Sigmoid colon (tissue), 6 donors: ENCODE measurements at regions not wholly inside any gene's neighbourhood (a gene's known extent, or its start where the extent isn't known, plus 50 kb on each side); places are given as distances from the start of the nearest gene placed in this dataset.
"Not testable (repeated sequence)": the region's sequence is repeated elsewhere in the genome, so short reads cannot be mapped to it uniquely, and the experiment has no call there.

Source experiments
- DNase-seq: peaks from one replicate; pipeline ENCODE4 v3.0.0-alpha.2; 2019
- H3K27ac ChIP-seq, 4 donors: fragments of 200-600 bp; sonication (generic); one replicate each; pipeline ENCODE4 v1.5.1; 2016 to 2019; ENCODE audit warnings: mild to moderate bottlenecking in 1 of 4
- H3K27me3 ChIP-seq, 3 donors: fragments of 200-600 bp; sonication (generic); one replicate each; pipeline ENCODE4 v1.5.1; 2019; ENCODE audit warnings: mild to moderate bottlenecking in 1 of 3
- H3K36me3 ChIP-seq, 4 donors: fragments of 200-600 bp; sonication (generic); one replicate each; pipeline ENCODE4 v1.5.1; 2016 to 2019
- H3K4me1 ChIP-seq, 4 donors: fragments of 200-600 bp; sonication (generic); one replicate each; pipeline ENCODE4 v1.5.1; 2017 to 2019
- H3K4me3 ChIP-seq, 4 donors: fragments of 200-600 bp; sonication (generic); one replicate each; pipeline ENCODE4 v1.5.1; 2017 to 2019; ENCODE audit warnings: mild to moderate bottlenecking in 2 of 4, moderate library complexity in 1 of 4
- H3K9me3 ChIP-seq, 4 donors: fragments of 200-600 bp in 3 of 4; sonication (generic) in 3 of 4; one replicate each; pipeline versions ENCODE4 v1.5.1 to v1.6.1; 2013 to 2019
- EP300 ChIP-seq, 4 donors: sonication (generic); formaldehyde crosslinking; IDR thresholded peaks; one replicate each; pipeline ENCODE4 v1.6.1; 2017; ENCODE audit warnings: antibody characterized with exemption in 4 of 4
- POLR2A ChIP-seq, 2 donors: fragments of 450-650 bp; IDR thresholded peaks; one replicate each; pipeline ENCODE4 v1.6.1; 2016; ENCODE audit warnings: antibody characterized with exemption in 2 of 2, mild to moderate bottlenecking in 2 of 2, moderate library complexity in 2 of 2
- POLR2AphosphoS5 ChIP-seq, 4 donors: sonication (generic); formaldehyde crosslinking; IDR thresholded peaks; one replicate each; pipeline ENCODE4 v1.6.1; 2017; ENCODE audit warnings: antibody characterized with exemption in 4 of 4
- WGBS, 2 donors: extraction: QIAGEN DNeasy Blood & Tissue Kit; methylation state at CpG; one replicate each; pipeline ENCODE4 v1.1.7; 2013; 5-methylcytosine and 5-hydroxymethylcytosine counted together
- intact Hi-C: fragments of 100-400 bp; cut with DNase I; formaldehyde crosslinking; loops from one replicate; pipeline ENCODE4 v1.15.1; 2023
- TF ChIP-seq, protein P1 (sequence below), 4 experiments: fragments of 450-650 bp in 3 of 4; fragments of 200-600 bp in 1 of 4; IDR thresholded peaks; one replicate each; pipeline ENCODE4 v1.5.1; 2016 to 2019; ENCODE audit warnings: antibody characterized with exemption in 4 of 4, mild to moderate bottlenecking in 3 of 4, moderate library complexity in 2 of 4
- donor health status: healthy with polysubstance abuse.
- donor health status: healthy.

- no peak for TF ChIP-seq POLR2A (IDR thresholded peaks at IDR 0.05)
- TF ChIP-seq, protein P1, sequence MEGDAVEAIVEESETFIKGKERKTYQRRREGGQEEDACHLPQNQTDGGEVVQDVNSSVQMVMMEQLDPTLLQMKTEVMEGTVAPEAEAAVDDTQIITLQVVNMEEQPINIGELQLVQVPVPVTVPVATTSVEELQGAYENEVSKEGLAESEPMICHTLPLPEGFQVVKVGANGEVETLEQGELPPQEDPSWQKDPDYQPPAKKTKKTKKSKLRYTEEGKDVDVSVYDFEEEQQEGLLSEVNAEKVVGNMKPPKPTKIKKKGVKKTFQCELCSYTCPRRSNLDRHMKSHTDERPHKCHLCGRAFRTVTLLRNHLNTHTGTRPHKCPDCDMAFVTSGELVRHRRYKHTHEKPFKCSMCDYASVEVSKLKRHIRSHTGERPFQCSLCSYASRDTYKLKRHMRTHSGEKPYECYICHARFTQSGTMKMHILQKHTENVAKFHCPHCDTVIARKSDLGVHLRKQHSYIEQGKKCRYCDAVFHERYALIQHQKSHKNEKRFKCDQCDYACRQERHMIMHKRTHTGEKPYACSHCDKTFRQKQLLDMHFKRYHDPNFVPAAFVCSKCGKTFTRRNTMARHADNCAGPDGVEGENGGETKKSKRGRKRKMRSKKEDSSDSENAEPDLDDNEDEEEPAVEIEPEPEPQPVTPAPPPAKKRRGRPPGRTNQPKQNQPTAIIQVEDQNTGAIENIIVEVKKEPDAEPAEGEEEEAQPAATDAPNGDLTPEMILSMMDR (IDR thresholded peaks at IDR 0.05): no peak
- no peak for TF ChIP-seq POLR2AphosphoS5 (IDR thresholded peaks at IDR 0.05)
- no peak for TF ChIP-seq EP300 (IDR thresholded peaks at IDR 0.05)
- 94 to 95% methylated on average over 12 of the region's 12 CpGs for WGBS, 2 donors
- Histone ChIP-seq H3K4me3 (no peak overlapping the region), H3K36me3 (no peaks in the 10 kb centered on the region), H3K27ac (no peak overlapping the region), H3K4me1 (no peaks in the 10 kb centered on the region), H3K9me3 (no peaks in the 10 kb centered on the region), H3K27me3 (no peaks in the 10 kb centered on the region)
- no peak for DNase-seq
- intact Hi-C loops: no loop called here
These were observed 83.8 kb upstream of the CCND2 start for GRCh38 chr12:4189721-4190120.

DNA sequence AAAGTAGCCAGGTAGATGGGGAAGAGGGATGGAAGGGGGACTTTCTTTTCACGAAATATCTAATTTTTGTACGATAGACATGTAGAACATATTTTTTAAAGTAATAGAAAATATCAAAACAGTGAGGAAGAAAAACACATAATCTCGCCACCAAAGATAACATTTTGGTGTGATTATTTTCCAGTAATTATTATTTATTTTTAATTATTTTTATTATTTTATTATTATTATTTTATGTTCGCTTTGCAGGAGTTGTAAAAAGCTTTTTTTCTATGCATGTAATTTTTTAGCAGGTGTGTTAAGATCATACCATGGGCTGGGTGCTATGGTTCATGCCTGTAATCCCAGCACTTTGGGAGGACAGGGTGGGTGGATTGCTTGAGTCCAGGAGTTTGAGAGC, 85.6 kb upstream of the CCND2 start:
- Histone ChIP-seq H3K27me3 (no peaks in the 10 kb centered on the region), H3K4me3 (no peak overlapping the region), H3K36me3 (no peaks in the 10 kb centered on the region), H3K9me3 (peaks cover 0 to 2% (median 0%) of the 10 kb centered on the region in 4 donors), H3K4me1 (no peaks in the 10 kb centered on the region), H3K27ac (no peak overlapping the region)
- intact Hi-C loops: no loop called here
- no peak for DNase-seq
- TF ChIP-seq EP300 (IDR thresholded peaks at IDR 0.05) (no peak), POLR2AphosphoS5 (IDR thresholded peaks at IDR 0.05) (no peak), POLR2A (IDR thresholded peaks at IDR 0.05) (no peak)
- TF ChIP-seq, protein P1 (IDR thresholded peaks at IDR 0.05): no peak
- WGBS, 2 donors: 88 to 96% methylated on average over 4 of the region's 4 CpGs

DNA sequence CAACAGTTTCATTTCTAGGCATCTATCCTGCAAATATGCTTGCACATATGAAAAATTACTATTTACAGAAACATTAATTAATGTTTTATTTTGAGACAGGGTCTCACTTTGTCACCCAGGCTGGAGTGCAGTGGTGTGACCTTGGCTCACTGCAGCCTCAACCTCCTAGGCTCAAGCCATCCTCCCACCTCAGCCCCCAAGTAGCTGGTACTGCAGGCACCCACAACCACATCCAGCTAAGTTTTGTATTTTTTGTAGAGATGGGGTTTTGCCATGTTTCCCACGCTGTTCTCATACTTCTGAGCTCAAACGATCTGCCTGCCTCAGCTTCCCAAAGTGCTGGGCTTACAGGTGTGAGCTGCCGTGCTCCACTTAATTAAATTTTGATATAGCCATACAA, 86.2 kb upstream of the CCND2 start:
- H3K27me3 ChIP-seq, H3K27ac ChIP-seq, intact Hi-C loops, DNase-seq, H3K4me1 ChIP-seq, H3K36me3 ChIP-seq, H3K9me3 ChIP-seq, H3K4me3 ChIP-seq: not testable (repeated sequence)
- 52 to 58% methylated on average over 3 of the region's 3 CpGs for WGBS, 2 donors

DNA sequence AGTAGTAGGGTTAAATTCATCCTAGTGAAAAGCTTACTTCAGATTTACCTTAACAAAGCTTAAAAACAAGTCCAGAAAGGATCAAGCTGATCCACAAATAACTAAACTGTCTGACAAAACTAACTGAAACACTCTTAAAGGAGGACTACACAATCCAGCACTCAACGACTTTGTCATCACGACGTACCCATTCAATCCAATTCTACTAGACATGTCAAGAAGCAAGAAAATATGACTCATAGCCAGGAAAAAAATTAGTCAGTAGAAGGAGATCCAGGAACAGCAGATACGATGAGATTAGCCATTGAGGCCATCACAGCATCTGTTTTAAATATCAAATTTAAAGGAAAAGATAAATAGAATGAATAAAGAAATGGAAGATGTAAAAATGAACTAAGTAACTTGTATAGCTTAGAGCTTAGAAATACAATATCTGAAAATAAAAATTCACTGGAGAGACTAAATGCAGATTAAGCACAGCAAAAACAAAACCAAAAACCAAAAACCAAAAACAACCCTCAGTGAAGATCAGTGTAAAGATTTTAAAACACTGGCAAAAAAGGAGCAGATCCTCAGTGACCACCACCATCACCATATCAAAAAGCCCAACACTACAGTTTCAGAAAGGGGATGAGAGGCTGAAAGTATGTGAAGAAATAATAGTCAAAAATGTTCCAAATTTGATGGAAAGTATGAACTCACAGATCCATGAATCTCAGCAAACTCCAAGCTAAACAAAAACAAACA, 95.0 kb upstream of the CCND2 start:
- H3K9me3 ChIP-seq: peaks cover 0 to 3% (median under 1%) of the 10 kb centered on the region in 4 donors
- H3K27me3 ChIP-seq: no peaks in the 10 kb centered on the region
- WGBS, 2 donors: 75 to 82% methylated on average over 4 of the region's 4 CpGs
- H3K4me1 ChIP-seq: no peaks in the 10 kb centered on the region
- no peak for DNase-seq
- intact Hi-C loops: no loop called here
- no peaks in the 10 kb centered on the region for H3K36me3 ChIP-seq
- H3K27ac ChIP-seq: no peak overlapping the region
- H3K4me3 ChIP-seq: no peak overlapping the region
- TF ChIP-seq EP300 (IDR thresholded peaks at IDR 0.05): no peak
- no peak for TF ChIP-seq POLR2AphosphoS5 (IDR thresholded peaks at IDR 0.05)
- TF ChIP-seq, protein P1 (IDR thresholded peaks at IDR 0.05): no peak
- TF ChIP-seq POLR2A (IDR thresholded peaks at IDR 0.05): no peak

GRCh38 chr12:4177262-4177661, 96.3 kb upstream of the CCND2 start:
- no peak overlapping the region for H3K4me3 ChIP-seq
- intact Hi-C loops: no loop called here
- 82 to 93% methylated on average over 2 of the region's 2 CpGs for WGBS, 2 donors
- no peak overlapping the region for H3K27ac ChIP-seq
- H3K4me1 ChIP-seq: no peaks in the 10 kb centered on the region
- TF ChIP-seq POLR2AphosphoS5 (IDR thresholded peaks at IDR 0.05) (no peak), POLR2A (IDR thresholded peaks at IDR 0.05) (no peak), EP300 (IDR thresholded peaks at IDR 0.05) (no peak)
- TF ChIP-seq, protein P1 (IDR thresholded peaks at IDR 0.05): no peak
- no peaks in the 10 kb centered on the region for H3K27me3 ChIP-seq
- no peaks in the 10 kb centered on the region for H3K9me3 ChIP-seq
- no peak for DNase-seq
- H3K36me3 ChIP-seq: no peaks in the 10 kb centered on the region
